Sigmoid colon (tissue), 4 donors: ENCODE measurements at regions not wholly inside any gene's neighbourhood (a gene's known extent, or its start where the extent isn't known, plus 50 kb on each side); places are given as distances from the start of the nearest gene placed in this dataset.

Source experiments
- EP300 ChIP-seq, 4 donors: sonication (generic); formaldehyde crosslinking; IDR thresholded peaks; one replicate each; pipeline ENCODE4 v1.6.1; 2017; ENCODE audit warnings: antibody characterized with exemption in 4 of 4
- POLR2A ChIP-seq, 2 donors: fragments of 450-650 bp; IDR thresholded peaks; one replicate each; pipeline ENCODE4 v1.6.1; 2016; ENCODE audit warnings: antibody characterized with exemption in 2 of 2, mild to moderate bottlenecking in 2 of 2, moderate library complexity in 2 of 2
- POLR2AphosphoS5 ChIP-seq, 4 donors: sonication (generic); formaldehyde crosslinking; IDR thresholded peaks; one replicate each; pipeline ENCODE4 v1.6.1; 2017; ENCODE audit warnings: antibody characterized with exemption in 4 of 4
- TF ChIP-seq, protein P1 (sequence below), 4 experiments: fragments of 450-650 bp in 3 of 4; fragments of 200-600 bp in 1 of 4; IDR thresholded peaks; one replicate each; pipeline ENCODE4 v1.5.1; 2016 to 2019; ENCODE audit warnings: antibody characterized with exemption in 4 of 4, mild to moderate bottlenecking in 3 of 4, moderate library complexity in 2 of 4

DNA sequence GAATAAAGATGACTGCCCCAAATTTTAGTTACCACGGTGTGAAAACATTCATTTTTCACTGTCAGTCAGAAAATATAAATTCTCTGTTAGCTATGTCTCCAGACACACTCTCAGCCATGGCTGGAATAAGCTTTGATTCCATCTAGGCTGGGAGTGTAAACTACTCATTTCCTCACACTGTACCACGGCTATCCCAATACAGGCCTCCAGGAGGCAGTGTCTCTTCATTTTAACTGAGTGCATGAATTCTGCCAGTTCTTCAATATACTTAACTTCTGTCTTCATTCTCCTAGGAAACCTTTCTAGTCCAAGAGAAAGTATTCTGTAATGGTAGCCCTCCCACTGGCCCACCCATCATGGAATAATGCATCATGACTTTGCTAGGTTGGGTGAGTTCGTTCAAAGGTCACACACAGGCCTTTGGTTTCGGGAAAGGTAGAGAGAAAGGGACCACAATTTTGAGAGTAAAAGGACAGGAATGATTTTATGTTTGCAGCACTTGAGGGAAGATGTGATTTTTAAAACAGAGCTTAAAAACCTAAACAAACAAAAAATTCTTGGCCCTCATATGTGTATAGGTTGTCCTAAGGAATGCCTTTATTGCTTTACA is 381.1 kb downstream of the SEC23A start:
- TF ChIP-seq, protein P1, sequence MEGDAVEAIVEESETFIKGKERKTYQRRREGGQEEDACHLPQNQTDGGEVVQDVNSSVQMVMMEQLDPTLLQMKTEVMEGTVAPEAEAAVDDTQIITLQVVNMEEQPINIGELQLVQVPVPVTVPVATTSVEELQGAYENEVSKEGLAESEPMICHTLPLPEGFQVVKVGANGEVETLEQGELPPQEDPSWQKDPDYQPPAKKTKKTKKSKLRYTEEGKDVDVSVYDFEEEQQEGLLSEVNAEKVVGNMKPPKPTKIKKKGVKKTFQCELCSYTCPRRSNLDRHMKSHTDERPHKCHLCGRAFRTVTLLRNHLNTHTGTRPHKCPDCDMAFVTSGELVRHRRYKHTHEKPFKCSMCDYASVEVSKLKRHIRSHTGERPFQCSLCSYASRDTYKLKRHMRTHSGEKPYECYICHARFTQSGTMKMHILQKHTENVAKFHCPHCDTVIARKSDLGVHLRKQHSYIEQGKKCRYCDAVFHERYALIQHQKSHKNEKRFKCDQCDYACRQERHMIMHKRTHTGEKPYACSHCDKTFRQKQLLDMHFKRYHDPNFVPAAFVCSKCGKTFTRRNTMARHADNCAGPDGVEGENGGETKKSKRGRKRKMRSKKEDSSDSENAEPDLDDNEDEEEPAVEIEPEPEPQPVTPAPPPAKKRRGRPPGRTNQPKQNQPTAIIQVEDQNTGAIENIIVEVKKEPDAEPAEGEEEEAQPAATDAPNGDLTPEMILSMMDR (IDR thresholded peaks at IDR 0.05): peak in 3 of 4 experiments; percentile 37 to 58 (median 58)
- TF ChIP-seq POLR2A (IDR thresholded peaks at IDR 0.05): no peak
- no peak for TF ChIP-seq POLR2AphosphoS5 (IDR thresholded peaks at IDR 0.05)
- TF ChIP-seq EP300 (IDR thresholded peaks at IDR 0.05): no peak
